NT2/D1 (cell line): ENCODE measurements at regions not wholly inside any gene's neighbourhood (a gene's known extent, or its start where the extent isn't known, plus 50 kb on each side); places are given as distances from the start of the nearest gene placed in this dataset.

ENCODE experiments used
- DNase-seq: peaks from one replicate; pipeline ENCODE4 v3.0.0-alpha.2; 2011; ENCODE audit warnings: low read depth, low spot score
- H3K27me3 ChIP-seq: 2 replicates; pipeline ENCODE4 v1.6.0; 2011; ENCODE audit warnings: mild to moderate bottlenecking; ENCODE audit not compliant: insufficient read length, insufficient read depth
- H3K36me3 ChIP-seq: 2 replicates; pipeline ENCODE4 v1.6.1; 2011; ENCODE audit warnings: mild to moderate bottlenecking, low read length, mixed read lengths; ENCODE audit not compliant: insufficient read depth, insufficient read length
- H3K4me1 ChIP-seq: 2 replicates; pipeline ENCODE4 v1.5.1; 2011; ENCODE audit not compliant: insufficient read depth, insufficient read length
- H3K4me3 ChIP-seq: 2 replicates; pipeline ENCODE4 v1.5.1; 2011; ENCODE audit warnings: low read depth; ENCODE audit not compliant: insufficient read length
- H3K9ac ChIP-seq: 2 replicates; pipeline ENCODE4 v1.6.0; 2011; ENCODE audit warnings: low read depth; ENCODE audit not compliant: insufficient read length
- H3K9me3 ChIP-seq: 2 replicates; pipeline ENCODE4 v1.5.1; 2011; ENCODE audit warnings: mild to moderate bottlenecking, low read length; ENCODE audit not compliant: insufficient read depth
- SUZ12 ChIP-seq: IDR thresholded peaks from 2 replicates; pipeline ENCODE4 v1.6.1; 2011; ENCODE audit not compliant: insufficient read length, insufficient read depth; ENCODE audit errors: extremely low read depth
- YY1 ChIP-seq: IDR thresholded peaks from 2 replicates; pipeline ENCODE4 v1.6.1; 2011; ENCODE audit not compliant: insufficient read length, insufficient read depth
- ZNF274 ChIP-seq: IDR thresholded peaks from 2 replicates; pipeline ENCODE4 v1.6.1; 2011; ENCODE audit warnings: mild to moderate bottlenecking, low read depth, low read length

GRCh38 chr15:81911022-81911971, 134.5 kb downstream of the MEX3B start:
- Histone ChIP-seq H3K4me1 (peaks cover 5% of the 10 kb centered on the region), H3K9me3 (no peaks in the 10 kb centered on the region), H3K4me3 (no peak overlapping the region), H3K9ac (no peak overlapping the region), H3K36me3 (no peaks in the 10 kb centered on the region), H3K27me3 (no peaks in the 10 kb centered on the region)
- no peak for DNase-seq
- no peak for TF ChIP-seq ZNF274
- TF ChIP-seq YY1, result no peak
- TF ChIP-seq SUZ12, result no peak

- no peak for DNase-seq
- no peaks in the 10 kb centered on the region for H3K9me3 ChIP-seq
- H3K9ac ChIP-seq, result no peak overlapping the region
- H3K27me3 ChIP-seq, result no peaks in the 10 kb centered on the region
- H3K4me3 ChIP-seq, result no peak overlapping the region
- TF ChIP-seq SUZ12 (no peak), YY1 (no peak), ZNF274 (no peak)
- peaks cover 5% of the 10 kb centered on the region for H3K4me1 ChIP-seq
- H3K36me3 ChIP-seq, result no peaks in the 10 kb centered on the region
These were observed 135.3 kb downstream of the MEX3B start for GRCh38 chr15:81910355-81911021.

- peaks cover 5% of the 10 kb centered on the region for H3K4me1 ChIP-seq
- no peak for TF ChIP-seq YY1
- TF ChIP-seq ZNF274, result no peak
- no peak for TF ChIP-seq SUZ12
- no peaks in the 10 kb centered on the region for H3K36me3 ChIP-seq
- no peaks in the 10 kb centered on the region for H3K27me3 ChIP-seq
- DNase-seq, result no peak
- no peaks in the 10 kb centered on the region for H3K9me3 ChIP-seq
- no peak overlapping the region for H3K4me3 ChIP-seq
- no peak overlapping the region for H3K9ac ChIP-seq
These were observed 136.8 kb downstream of the MEX3B start for GRCh38 chr15:81909011-81909358.

- DNase-seq, result no peak
- no peak overlapping the region for H3K4me3 ChIP-seq
- H3K27me3 ChIP-seq, result no peaks in the 10 kb centered on the region
- no peak overlapping the region for H3K9ac ChIP-seq
- H3K9me3 ChIP-seq, result no peaks in the 10 kb centered on the region
- no peak for TF ChIP-seq YY1
- TF ChIP-seq SUZ12, result no peak
- TF ChIP-seq ZNF274, result no peak
- H3K36me3 ChIP-seq, result no peaks in the 10 kb centered on the region
- H3K4me1 ChIP-seq, result peaks cover 5% of the 10 kb centered on the region
These were observed 137.7 kb downstream of the MEX3B start for GRCh38 chr15:81908111-81908510.

- Histone ChIP-seq H3K27me3 (no peaks in the 10 kb centered on the region), H3K9me3 (no peaks in the 10 kb centered on the region), H3K36me3 (no peaks in the 10 kb centered on the region), H3K4me3 (no peak overlapping the region), H3K4me1 (peaks cover 5% of the 10 kb centered on the region), H3K9ac (no peak overlapping the region)
- no peak for DNase-seq
- no peak for TF ChIP-seq SUZ12
- TF ChIP-seq YY1, result no peak
- no peak for TF ChIP-seq ZNF274
These were observed 138.3 kb downstream of the MEX3B start for GRCh38 chr15:81907521-81907920.

GRCh38 chr15:81905889-81906288, 139.9 kb downstream of the MEX3B start:
- no peak for DNase-seq
- no peak for TF ChIP-seq YY1
- no peak for TF ChIP-seq SUZ12
- no peak for TF ChIP-seq ZNF274
- Histone ChIP-seq H3K36me3 (no peaks in the 10 kb centered on the region), H3K27me3 (no peaks in the 10 kb centered on the region), H3K4me1 (peaks cover 2% of the 10 kb centered on the region), H3K9ac (no peak overlapping the region), H3K4me3 (no peak overlapping the region), H3K9me3 (no peaks in the 10 kb centered on the region)

GRCh38 chr15:81901319-81901718, 144.5 kb downstream of the MEX3B start:
- no peak for DNase-seq
- TF ChIP-seq ZNF274, result no peak
- TF ChIP-seq SUZ12, result no peak
- TF ChIP-seq YY1, result no peak
- Histone ChIP-seq H3K9ac (no peak overlapping the region), H3K27me3 (no peaks in the 10 kb centered on the region), H3K4me1 (no peaks in the 10 kb centered on the region), H3K4me3 (no peak overlapping the region), H3K9me3 (no peaks in the 10 kb centered on the region), H3K36me3 (no peaks in the 10 kb centered on the region)

- TF ChIP-seq ZNF274, result no peak
- no peak for TF ChIP-seq YY1
- TF ChIP-seq SUZ12, result no peak
- no peaks in the 10 kb centered on the region for H3K9me3 ChIP-seq
- H3K9ac ChIP-seq, result no peak overlapping the region
- no peaks in the 10 kb centered on the region for H3K36me3 ChIP-seq
- no peaks in the 10 kb centered on the region for H3K27me3 ChIP-seq
- H3K4me1 ChIP-seq, result no peaks in the 10 kb centered on the region
- no peak overlapping the region for H3K4me3 ChIP-seq
- DNase-seq, result no peak
These were observed 146.1 kb downstream of the MEX3B start for GRCh38 chr15:81899730-81900129.
